ENCODE measurements at regions not wholly inside any gene's neighbourhood (a gene's known extent, or its start where the extent isn't known, plus 50 kb on each side); places are given as distances from the start of the nearest gene placed in this dataset.

DNA sequence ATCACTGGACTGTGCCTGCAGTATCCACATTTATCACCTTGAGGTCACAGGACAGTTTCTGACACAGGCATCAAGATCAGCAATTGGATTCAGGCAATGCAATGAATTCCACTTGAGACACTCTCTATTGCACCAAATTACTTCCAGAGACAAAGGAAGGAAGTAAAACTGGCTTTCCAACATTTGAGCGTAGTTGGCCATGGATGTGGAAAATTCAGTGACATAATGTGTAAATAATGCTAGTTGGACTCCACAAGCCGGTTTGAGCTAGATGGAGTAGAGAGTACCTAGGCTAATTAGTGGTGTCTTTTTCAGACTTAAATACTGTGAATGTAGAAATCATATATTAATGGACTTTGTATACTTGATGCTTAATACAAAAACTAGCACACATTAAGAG is 168.3 kb upstream of the SYT1 start:
- no peak for DNase-seq

DNA sequence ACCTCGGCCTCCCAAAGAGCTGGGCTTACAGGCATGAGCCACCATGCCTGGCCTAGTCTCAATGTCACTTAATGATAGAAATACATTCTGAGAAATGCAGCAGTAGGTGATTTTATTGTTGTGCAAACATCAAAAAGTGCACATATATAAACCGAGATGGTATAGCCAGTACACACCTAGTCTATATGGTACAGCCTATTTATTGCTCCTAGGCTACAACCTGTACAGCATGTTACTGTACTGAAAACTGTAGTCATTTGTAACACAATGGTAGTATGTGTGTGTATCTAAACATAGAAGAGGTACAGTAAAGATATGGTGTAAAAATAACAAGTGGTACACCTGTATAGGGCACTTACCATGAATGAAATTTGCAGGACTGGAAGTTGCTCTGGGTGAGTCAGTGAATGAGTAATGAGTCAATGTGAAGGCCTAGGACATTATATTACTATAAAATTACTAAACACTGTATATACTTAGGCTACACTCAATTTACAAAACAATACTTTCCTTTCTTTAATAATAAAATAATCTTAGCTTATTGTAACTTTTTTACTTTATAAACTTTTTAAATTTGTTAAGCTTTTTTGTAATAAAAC is 166.7 kb upstream of the SYT1 start:
- no peak for DNase-seq

DNA sequence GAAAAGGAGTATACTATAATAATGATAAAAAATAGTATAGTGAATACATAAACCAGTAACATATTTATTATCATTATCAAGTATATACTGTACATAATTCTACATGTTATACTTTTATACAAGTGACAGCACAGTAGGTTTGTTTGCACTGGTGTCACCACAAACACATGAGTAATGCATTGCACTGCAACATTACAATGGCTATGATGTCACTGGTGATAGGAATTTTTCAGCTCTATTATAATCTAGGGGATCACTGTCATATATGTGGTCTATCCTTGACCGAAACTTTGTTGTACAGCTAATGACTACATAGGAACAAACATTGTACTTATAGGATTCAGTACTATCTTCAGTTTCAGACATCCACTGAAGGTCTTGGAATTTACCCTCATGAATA is 165.8 kb upstream of the SYT1 start:
- DNase-seq: no peak

GRCh38 chr12:78700565-78700964 is 164.0 kb upstream of the SYT1 start:
- DNase-seq: no peak

DNA sequence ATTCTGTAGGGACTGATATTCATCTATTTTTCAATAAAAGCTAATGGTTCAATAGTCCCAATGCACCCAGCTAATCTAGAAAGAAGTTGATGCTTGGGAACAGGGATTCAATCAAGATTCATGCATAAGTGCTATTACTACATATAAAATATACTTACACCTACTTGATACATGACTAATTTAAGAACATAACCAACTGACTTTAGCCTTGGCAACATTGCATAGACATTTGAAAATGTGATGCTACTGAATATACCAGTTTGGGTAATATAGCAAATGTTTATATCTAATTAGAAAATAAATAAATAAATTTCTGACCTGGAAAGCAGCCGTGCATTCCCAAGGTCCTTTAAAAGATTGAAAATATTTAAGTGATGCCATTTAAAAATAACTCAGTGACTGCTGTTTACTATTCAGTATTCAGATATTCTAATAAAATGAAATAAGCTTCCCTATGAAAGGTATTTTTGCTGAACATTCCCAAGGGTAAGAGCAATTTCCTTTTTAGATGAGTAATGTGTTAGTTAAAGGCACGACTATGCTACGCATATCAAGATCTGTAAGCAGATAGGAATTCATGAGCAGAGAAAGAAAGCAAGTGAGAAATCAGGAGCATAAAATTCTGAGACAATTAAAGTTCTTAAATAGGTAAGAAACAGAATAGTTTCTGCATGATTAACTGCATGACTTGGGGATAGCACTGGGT is 160.6 kb upstream of the SYT1 start:
- no peak for DNase-seq

DNA sequence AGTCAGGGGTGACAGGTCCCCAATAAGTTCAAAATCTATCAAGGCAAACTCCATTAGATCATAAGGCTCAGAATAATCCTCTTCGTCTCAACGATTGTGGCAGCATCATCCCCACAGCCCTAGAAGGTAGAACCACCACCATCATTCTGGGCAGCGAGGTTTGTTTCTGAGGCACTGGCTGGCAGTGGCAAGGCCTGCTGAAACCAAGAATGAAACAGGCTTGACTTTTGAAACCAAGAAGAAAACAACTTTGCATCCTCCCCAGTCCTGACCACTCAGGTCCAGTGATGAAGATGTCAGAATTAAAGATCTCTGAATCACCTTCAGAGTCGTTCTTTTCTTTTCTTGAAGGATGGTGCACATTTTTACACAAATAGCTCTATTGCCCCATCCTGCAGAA is 152.6 kb upstream of the SYT1 start:
- DNase-seq: no peak

GRCh38 chr12:78712834-78713481 is 151.6 kb upstream of the SYT1 start:
- DNase-seq: no peak

- DNase-seq: no peak
These were observed 144.9 kb upstream of the SYT1 start for GRCh38 chr12:78719721-78720120.

DNA sequence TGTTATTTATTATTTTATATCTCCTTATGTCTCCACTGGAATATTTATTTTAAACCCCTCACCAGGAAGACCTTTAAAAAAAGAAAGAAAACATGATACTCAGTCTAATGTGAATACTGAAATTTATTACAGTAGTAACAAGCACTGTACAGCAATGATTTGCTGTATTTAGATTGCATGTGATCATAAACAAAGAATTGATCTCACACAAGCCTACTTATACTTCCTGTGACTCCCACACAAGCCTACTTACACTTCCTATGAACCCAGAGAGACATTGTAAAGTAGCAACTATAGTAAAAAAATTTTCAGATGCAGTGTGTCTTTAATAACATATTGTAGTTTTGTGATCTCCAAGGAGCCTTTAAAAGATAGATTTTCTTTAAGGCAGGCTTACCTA is 142.7 kb upstream of the SYT1 start:
- DNase-seq: no peak

- DNase-seq: no peak
These were observed 139.5 kb upstream of the SYT1 start for GRCh38 chr12:78725033-78725432.

- no peak for DNase-seq
These were observed 138.5 kb upstream of the SYT1 start for GRCh38 chr12:78725951-78726580.

GRCh38 chr12:78726854-78727253 is 137.7 kb upstream of the SYT1 start:
- DNase-seq: no peak

- DNase-seq: no peak
These were observed 132.1 kb upstream of the SYT1 start for GRCh38 chr12:78732481-78732880.

DNA sequence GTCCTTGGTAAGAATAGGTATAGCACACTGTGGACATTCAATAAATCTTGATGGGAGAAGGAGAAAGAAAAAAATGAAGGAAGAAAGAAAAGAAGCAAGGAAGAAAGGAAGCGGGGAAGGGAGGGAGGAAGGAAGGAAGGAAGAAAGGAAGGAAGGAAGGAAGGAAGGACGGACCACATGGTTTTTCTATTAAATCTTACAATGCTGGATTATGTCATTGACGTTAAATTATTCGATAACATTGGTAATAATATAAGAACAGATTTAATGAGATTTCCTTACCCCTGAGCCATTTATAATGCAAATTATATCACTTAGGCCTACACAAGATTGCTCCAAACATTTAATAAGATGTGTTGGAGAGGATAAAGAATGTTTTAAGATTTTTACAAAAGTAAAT is 124.9 kb upstream of the SYT1 start:
- no peak for DNase-seq

DNA sequence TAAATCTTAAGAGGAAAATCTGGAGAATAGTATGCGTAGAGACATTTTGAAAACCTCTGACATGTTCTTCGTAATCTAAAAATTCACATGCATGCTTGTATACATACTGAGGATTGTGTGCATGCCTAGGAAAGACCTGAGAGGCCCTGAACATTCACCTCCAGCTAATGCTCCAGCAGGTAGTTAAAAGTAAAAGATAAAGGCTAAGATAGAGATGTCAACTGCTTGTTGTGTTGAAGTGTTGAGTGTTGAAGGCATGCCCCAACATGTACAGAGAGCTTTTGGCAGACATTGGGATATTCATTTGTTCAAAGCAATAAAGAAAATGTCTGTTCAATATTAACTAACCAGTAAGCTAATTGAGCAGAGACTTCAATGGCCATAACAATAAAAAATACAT is 118.6 kb upstream of the SYT1 start:
- DNase-seq: no peak

- DNase-seq: no peak
These were observed 111.5 kb upstream of the SYT1 start for GRCh38 chr12:78753058-78753457.

GRCh38 chr12:78756936-78757335 is 107.6 kb upstream of the SYT1 start:
- no peak for DNase-seq

DNA sequence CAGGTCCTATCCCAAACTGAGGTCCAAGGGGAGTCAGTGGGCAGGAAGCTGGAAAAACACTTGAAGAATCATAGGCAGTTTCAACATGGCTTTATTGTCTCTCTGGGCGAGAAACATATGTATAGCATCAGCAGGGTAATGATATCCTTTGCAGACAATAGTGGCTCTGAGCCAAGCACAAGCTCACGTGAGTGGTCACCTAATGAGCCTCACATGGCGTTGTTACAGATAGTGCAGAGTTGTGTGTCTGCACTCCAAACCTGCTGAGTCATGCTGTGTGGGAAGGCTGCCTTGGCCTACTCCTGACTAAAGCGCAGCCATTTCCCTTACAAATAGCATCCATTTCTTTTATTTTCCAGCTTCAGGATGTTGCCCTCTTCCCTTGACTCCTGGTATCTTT is 105.2 kb upstream of the SYT1 start:
- no peak for DNase-seq

GRCh38 chr12:78760906-78761305 is 103.7 kb upstream of the SYT1 start:
- no peak for DNase-seq

DNA sequence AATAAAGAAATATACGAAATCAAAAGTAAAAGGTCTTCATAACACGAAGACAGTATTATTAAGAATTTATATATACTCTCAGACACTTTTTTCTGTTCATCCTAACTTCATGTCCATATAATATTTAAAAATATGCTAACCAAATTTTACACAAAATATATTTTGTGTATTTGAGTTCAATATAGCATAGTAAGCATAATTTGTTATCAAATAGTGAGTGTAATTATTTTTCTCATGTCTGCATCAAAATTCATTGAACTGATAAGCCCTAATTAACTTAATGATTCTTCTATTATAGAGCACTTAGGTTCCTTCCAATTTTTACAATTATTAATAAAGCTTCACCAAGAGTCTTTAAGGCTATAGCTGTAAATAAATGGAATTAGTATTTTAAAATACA is 99.7 kb upstream of the SYT1 start:
- DNase-seq: no peak

DNA sequence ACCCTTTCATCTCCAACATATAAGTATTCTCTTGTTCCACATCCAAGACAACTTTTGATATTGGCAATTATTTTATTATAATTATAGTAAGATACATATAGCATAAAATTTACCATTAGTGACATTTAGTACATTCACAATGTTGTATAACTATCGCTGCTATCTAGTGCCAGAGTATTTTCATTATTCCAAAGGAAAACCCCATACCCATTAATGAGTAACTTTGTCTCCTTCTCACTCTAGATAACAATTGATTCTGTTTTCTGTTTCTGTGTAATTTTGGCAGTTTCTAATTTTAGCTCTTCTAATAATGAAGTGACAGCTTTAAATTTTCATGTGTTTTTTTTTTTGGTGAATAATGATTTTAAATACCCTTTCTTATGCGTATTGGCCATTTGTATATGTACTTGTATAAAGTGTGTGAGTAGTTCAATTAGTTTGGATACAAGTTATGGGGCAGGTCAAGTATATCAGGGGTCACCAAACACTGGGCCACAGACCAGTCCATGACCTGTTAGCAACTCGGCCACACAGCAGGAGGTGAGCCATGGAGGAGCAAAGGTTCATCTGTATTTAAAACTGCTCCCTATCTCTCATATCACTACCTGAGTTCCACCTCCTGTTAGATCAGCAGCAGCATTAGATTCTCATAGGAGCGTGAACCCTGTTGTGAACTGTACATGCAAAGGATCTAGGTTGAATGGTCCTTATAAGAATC is 97.2 kb upstream of the SYT1 start:
- DNase-seq: no peak

GRCh38 chr12:78778339-78778738 is 86.2 kb upstream of the SYT1 start:
- DNase-seq: no peak
